Nephron progenitor cell (in vitro differentiated cells): ENCODE measurements at regions not wholly inside any gene's neighbourhood (a gene's known extent, or its start where the extent isn't known, plus 50 kb on each side); places are given as distances from the start of the nearest gene placed in this dataset.

Experiments used
- DNase-seq: peaks from one replicate; pipeline ENCODE4 v3.0.0; 2021
- H3K27ac Mint-ChIP-seq: 2 replicates; pipeline ENCODE4 v1.8.0; 2021; ENCODE audit warnings: mild to moderate bottlenecking, moderate library complexity, mixed read lengths
- H3K27me3 Mint-ChIP-seq: 2 replicates; pipeline ENCODE4 v1.8.0; 2021; ENCODE audit warnings: mild to moderate bottlenecking, low read depth, mixed read lengths; ENCODE audit not compliant: poor library complexity
- H3K36me3 Mint-ChIP-seq: 2 replicates; pipeline ENCODE4 v1.8.0; 2021; ENCODE audit warnings: low read depth, mixed read lengths
- H3K4me1 Mint-ChIP-seq: 2 replicates; pipeline ENCODE4 v1.8.0; 2021; ENCODE audit warnings: mixed read lengths
- H3K4me3 Mint-ChIP-seq: 2 replicates; pipeline ENCODE4 v1.8.0; 2021; ENCODE audit warnings: mild to moderate bottlenecking, moderate library complexity, mixed read lengths
- H3K9me3 Mint-ChIP-seq: 2 replicates; pipeline ENCODE4 v1.8.0; 2021; ENCODE audit warnings: mild to moderate bottlenecking, moderate library complexity, mixed read lengths
- TF ChIP-seq, protein P1 (sequence below): fragments of 200-600 bp; sonication (generic); IDR thresholded peaks from 2 replicates; pipeline ENCODE4 v1.5.0; 2021; ENCODE audit warnings: antibody characterized with exemption

GRCh38 chr7:131276748-131277147 lies 50.9 kb upstream of the MKLN1 start:
- Mint-ChIP-seq H3K27me3 (peaks cover 9% of the 10 kb centered on the region), H3K27ac (no peak overlapping the region)
- TF ChIP-seq, protein P1, sequence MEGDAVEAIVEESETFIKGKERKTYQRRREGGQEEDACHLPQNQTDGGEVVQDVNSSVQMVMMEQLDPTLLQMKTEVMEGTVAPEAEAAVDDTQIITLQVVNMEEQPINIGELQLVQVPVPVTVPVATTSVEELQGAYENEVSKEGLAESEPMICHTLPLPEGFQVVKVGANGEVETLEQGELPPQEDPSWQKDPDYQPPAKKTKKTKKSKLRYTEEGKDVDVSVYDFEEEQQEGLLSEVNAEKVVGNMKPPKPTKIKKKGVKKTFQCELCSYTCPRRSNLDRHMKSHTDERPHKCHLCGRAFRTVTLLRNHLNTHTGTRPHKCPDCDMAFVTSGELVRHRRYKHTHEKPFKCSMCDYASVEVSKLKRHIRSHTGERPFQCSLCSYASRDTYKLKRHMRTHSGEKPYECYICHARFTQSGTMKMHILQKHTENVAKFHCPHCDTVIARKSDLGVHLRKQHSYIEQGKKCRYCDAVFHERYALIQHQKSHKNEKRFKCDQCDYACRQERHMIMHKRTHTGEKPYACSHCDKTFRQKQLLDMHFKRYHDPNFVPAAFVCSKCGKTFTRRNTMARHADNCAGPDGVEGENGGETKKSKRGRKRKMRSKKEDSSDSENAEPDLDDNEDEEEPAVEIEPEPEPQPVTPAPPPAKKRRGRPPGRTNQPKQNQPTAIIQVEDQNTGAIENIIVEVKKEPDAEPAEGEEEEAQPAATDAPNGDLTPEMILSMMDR, result no peak

More at GRCh38 chr7:131276748-131277147, 50.9 kb upstream of the MKLN1 start:
- Mint-ChIP-seq H3K36me3 (no peaks in the 10 kb centered on the region), H3K9me3 (no peaks in the 10 kb centered on the region), H3K4me3 (no peak overlapping the region), H3K4me1 (peaks cover 7% of the 10 kb centered on the region)
- DNase-seq, result no peak
